T-helper 17 cell (primary cell): ENCODE measurements at regions not wholly inside any gene's neighbourhood (a gene's known extent, or its start where the extent isn't known, plus 50 kb on each side); places are given as distances from the start of the nearest gene placed in this dataset.

ENCODE experiments used
- ATAC-seq: fragments of 150-1000 bp; cut with Tn5 transposase; 2 replicates; pipeline ENCODE4 v1.10.0; 2021; ENCODE audit warnings: mild to moderate bottlenecking, moderate library complexity
- DNase-seq, 3 donors: peaks; one replicate each; pipeline versions ENCODE4 v3.0.0 to v3.0.0-alpha.2; 2020 to 2021
- H3K9me3 ChIP-seq: one replicate; pipeline ENCODE4 v1.7.0; 2013; ENCODE audit warnings: low read length, mild to moderate bottlenecking; ENCODE audit not compliant: control insufficient read depth, poor library complexity, severe bottlenecking
- H3K27ac Mint-ChIP-seq: one replicate; pipeline ENCODE4 v1.8.0; 2022; ENCODE audit warnings: mild to moderate bottlenecking, moderate library complexity, mixed read lengths
- H3K27me3 Mint-ChIP-seq: one replicate; pipeline ENCODE4 v1.8.0; 2022; ENCODE audit warnings: mixed read lengths
- H3K36me3 Mint-ChIP-seq: one replicate; pipeline ENCODE4 v1.8.0; 2022; ENCODE audit warnings: low read depth, mixed read lengths
- H3K4me1 Mint-ChIP-seq: one replicate; pipeline ENCODE4 v1.8.0; 2022; ENCODE audit warnings: mild to moderate bottlenecking, mixed read lengths
- H3K4me3 Mint-ChIP-seq: one replicate; pipeline ENCODE4 v1.8.0; 2022; ENCODE audit warnings: mild to moderate bottlenecking, moderate library complexity, mixed read lengths

DNA sequence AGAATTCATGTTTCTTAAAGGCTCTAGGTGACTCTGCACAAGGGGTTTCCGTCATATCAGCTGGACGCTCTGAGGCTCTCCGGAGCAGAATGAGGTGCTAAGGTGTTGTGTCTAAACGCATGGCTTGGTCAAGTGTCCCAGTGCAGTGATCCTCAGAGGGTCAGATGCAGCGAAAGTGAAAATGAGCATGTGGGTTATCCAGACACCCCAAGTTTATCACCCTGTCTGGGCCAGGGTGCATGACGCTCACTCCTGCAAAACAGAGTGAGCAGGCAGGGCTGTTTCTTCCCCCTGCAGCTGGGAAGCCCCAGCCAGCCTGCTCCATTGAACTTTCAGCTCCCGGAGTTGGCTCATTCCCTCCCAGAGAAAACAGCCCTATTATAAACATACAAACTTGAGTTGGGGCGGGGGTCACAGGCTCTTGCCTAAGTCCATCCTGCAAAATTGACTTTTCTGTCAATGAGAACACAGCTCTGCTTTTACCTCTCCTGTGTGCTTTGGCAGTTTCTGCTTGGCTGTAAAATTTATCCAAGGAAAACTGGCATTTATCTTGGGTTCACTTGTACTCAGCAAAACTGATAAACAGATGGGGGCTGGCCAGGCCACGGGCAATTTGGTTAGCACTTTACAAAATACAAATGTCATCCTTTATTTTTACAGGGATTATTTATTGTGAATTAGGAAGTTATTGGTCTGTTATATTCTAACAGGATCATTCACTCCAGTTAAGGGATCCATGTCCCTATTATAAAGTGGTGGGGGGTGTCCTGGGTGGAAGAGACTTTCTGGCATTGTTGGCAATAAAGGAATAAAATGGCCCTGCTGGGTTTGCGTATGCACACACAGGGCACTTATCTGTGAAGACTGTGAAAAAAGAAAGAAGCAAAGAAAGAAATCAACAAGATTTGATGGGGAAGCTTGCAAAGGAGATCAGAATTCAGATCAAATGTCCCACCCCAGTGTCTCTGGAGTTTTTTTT, 154.9 kb downstream of the FOXA2 start:
- Mint-ChIP-seq H3K4me3 (no peak overlapping the region), H3K27me3 (no peaks in the 10 kb centered on the region), H3K27ac (no peak overlapping the region), H3K4me1 (no peaks in the 10 kb centered on the region), H3K36me3 (no peaks in the 10 kb centered on the region)
- no peaks in the 10 kb centered on the region for H3K9me3 ChIP-seq
- ATAC-seq (no peak), DNase-seq (no peak)

DNA sequence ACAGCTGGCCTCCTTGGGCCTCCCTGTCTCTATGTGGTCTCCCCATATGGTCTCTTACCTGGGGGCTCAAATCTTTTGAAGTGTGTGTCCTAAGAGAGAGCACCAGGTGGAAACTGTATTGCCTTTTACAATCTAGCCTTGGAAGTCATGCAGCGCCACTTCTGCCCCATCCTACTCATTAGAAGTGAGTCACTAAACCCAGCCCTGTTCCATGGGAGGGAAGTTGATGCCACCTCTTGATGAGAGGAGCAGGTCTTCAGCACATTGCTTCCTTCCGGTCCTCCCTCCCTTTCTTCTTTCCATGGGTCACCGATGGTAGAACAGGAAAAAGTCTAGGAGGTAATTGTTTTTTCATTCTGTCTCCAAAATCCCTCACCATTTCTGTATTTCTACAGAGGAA, 156.3 kb downstream of the FOXA2 start:
- no peak for ATAC-seq
- no peaks in the 10 kb centered on the region for H3K27me3 Mint-ChIP-seq
- no peaks in the 10 kb centered on the region for H3K36me3 Mint-ChIP-seq
- H3K27ac Mint-ChIP-seq: no peak overlapping the region
- no peaks in the 10 kb centered on the region for H3K4me1 Mint-ChIP-seq
- H3K4me3 Mint-ChIP-seq: no peak overlapping the region
- DNase-seq: no peak
- H3K9me3 ChIP-seq: no peaks in the 10 kb centered on the region

GRCh38 chr20:22426772-22427171, 157.6 kb downstream of the FOXA2 start:
- H3K9me3 ChIP-seq: no peaks in the 10 kb centered on the region
- H3K36me3 Mint-ChIP-seq: no peaks in the 10 kb centered on the region
- DNase-seq (no peak), ATAC-seq (no peak)
- no peaks in the 10 kb centered on the region for H3K27me3 Mint-ChIP-seq
- no peak overlapping the region for H3K4me3 Mint-ChIP-seq
- no peak overlapping the region for H3K27ac Mint-ChIP-seq
- H3K4me1 Mint-ChIP-seq: no peaks in the 10 kb centered on the region

DNA sequence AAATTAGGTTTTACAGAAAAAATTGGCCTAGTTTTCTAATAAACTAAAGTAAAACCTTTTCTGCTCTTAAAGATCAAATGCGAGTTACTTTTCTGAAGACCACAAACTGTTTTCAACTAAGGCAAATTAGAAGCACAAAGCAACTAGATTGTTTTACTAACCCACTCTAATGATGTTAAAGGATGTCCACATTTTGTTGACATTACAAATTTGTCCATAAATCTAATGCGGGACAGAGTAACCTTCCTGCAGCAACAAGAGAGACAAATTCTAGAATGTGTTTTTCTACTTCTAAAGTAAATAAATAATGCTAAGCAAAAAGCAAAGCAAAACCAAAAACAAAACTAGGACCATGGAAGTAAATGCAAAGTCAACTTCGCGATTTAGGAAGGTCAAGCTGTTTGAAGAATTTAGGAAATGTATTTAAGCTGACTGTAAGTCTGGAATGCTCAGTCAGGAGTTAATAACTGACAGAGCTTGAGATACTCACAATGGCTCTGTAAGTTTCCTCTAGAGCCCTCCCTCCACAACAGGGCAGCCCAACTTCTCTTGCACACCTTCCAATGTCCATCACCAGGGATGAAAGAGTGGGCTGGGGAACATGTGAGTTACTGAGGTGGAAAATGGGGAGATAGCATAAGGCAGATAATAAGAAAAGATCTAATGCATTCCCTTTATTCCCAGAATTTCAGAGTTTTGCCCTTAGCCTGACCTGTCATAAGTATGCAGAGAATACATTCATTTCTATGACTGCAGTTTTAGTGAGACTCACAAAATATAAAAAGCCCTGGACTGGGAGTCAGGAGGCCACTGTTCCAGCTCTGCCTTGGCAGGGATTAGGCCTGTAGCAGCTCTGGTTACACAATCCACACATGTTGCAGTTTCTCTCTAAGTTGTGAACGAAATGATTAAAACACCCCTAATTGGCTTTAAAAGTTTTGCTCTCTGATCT, 158.8 kb downstream of the FOXA2 start:
- DNase-seq (no peak), ATAC-seq (no peak)
- no peaks in the 10 kb centered on the region for H3K36me3 Mint-ChIP-seq
- no peak overlapping the region for H3K4me3 Mint-ChIP-seq
- H3K27ac Mint-ChIP-seq: no peak overlapping the region
- H3K9me3 ChIP-seq: no peaks in the 10 kb centered on the region
- no peaks in the 10 kb centered on the region for H3K4me1 Mint-ChIP-seq
- no peaks in the 10 kb centered on the region for H3K27me3 Mint-ChIP-seq

DNA sequence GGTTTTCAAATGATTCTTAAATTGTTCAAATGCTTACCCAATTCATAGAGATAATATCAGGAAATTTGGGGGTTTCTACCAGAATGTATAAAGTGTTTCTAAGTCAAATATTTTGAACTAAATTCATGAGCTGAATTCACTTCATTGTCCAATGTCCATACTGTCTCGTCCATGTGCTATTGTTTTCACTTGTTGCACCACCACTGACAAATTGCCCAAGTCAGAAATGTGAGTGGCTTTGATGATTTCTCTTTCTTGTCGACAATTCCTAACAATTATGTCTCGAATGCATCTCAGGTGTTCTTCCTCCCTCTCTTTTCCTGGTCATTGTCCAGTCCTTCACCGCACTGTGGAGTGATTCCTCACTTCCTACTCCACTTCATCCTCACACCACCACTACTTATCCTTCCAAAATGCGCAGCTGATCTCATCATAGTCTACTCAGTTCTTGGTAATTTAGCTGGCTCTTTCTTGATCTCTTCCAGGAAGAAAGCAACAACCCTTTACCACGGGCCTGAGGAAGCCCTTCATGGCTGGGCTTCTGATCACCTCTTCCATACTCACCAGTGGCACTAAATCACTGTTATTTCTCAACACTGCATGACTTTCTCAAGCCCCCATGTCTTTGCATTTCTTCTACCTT, 161.1 kb downstream of the FOXA2 start:
- Mint-ChIP-seq H3K27me3 (no peaks in the 10 kb centered on the region), H3K4me1 (no peaks in the 10 kb centered on the region), H3K27ac (no peak overlapping the region), H3K4me3 (no peak overlapping the region), H3K36me3 (no peaks in the 10 kb centered on the region)
- ATAC-seq: no peak
- DNase-seq: no peak
- H3K9me3 ChIP-seq: no peaks in the 10 kb centered on the region

- H3K27me3 Mint-ChIP-seq: no peaks in the 10 kb centered on the region
- H3K9me3 ChIP-seq: no peaks in the 10 kb centered on the region
- DNase-seq (no peak), ATAC-seq (no peak)
- no peaks in the 10 kb centered on the region for H3K36me3 Mint-ChIP-seq
- no peaks in the 10 kb centered on the region for H3K4me1 Mint-ChIP-seq
- no peak overlapping the region for H3K4me3 Mint-ChIP-seq
- no peak overlapping the region for H3K27ac Mint-ChIP-seq
These were observed 164.2 kb downstream of the FOXA2 start for GRCh38 chr20:22420116-22420598.

- ATAC-seq (no peak), DNase-seq (no peak)
- no peak overlapping the region for H3K4me3 Mint-ChIP-seq
- no peaks in the 10 kb centered on the region for H3K27me3 Mint-ChIP-seq
- no peaks in the 10 kb centered on the region for H3K4me1 Mint-ChIP-seq
- no peak overlapping the region for H3K27ac Mint-ChIP-seq
- no peaks in the 10 kb centered on the region for H3K36me3 Mint-ChIP-seq
- H3K9me3 ChIP-seq: no peaks in the 10 kb centered on the region
These were observed 165.6 kb downstream of the FOXA2 start for GRCh38 chr20:22418738-22419137.

DNA sequence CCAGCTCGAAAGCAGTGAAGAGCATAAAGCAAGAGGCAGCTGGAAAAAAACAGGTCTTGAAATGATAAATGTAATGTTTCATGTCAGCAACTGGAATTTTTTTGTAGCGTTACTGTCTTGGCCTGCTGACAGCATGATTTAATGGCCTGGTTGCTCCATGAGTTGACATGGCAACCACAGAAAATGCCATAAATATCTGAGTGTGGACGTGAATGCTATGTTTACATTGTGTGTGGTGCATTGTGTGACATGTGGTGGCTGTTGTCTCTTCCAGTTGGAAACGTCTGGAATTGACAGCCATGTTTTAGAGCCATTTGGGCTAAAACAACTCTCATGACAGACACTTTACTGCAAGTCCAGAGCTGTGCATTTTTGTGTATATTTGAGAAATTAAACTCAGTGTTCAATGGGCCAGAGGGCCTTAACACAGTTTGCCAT, 170.0 kb downstream of the FOXA2 start:
- no peaks in the 10 kb centered on the region for H3K9me3 ChIP-seq
- no peaks in the 10 kb centered on the region for H3K4me1 Mint-ChIP-seq
- no peaks in the 10 kb centered on the region for H3K27me3 Mint-ChIP-seq
- H3K27ac Mint-ChIP-seq: no peak overlapping the region
- no peaks in the 10 kb centered on the region for H3K36me3 Mint-ChIP-seq
- ATAC-seq: no peak
- H3K4me3 Mint-ChIP-seq: no peak overlapping the region
- no peak for DNase-seq

DNA sequence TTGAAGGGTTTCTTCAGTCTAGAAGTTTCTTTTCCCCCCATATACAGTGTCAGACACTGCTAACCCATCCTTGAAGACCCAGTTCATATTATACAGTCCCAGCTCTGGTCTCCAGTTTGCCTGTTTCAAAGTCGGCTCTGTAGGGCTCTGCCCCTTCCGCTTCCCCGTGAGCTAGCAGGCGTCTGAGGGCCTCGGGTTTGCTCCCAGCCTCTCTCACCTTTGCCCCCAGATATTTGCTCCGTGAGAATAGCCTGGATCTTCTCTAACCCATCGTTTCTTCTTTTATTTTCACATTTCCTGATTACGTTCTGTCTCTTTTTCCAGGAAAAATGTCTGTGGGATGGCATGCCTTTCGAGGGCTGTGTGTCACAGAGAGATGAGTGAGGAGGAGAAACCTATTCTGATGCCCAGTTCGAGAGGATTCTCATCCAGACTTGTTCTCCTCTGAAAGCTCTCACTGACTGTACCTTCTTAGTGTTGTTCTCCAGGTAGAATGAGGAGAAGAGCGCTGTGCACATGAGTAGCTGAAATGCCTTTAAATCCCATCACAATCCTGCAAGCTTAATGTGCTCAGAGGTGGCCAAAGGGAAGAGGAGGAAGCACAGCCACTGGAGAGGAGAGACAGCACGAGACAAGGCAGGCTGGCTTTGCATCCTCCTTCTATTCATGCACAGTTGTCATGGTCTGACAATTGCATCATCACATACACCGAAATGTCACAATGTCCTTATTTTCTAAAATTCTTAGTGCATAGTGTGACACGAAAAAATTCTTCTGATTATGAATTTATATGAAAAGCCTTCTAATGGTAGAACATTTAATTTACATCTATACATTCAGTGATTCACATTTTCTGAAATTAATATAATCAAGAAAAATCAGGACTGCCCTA, 171.1 kb downstream of the FOXA2 start:
- Mint-ChIP-seq H3K27me3 (no peaks in the 10 kb centered on the region), H3K36me3 (no peaks in the 10 kb centered on the region), H3K4me3 (no peak overlapping the region), H3K4me1 (no peaks in the 10 kb centered on the region), H3K27ac (no peak overlapping the region)
- H3K9me3 ChIP-seq: no peaks in the 10 kb centered on the region
- no peak for ATAC-seq
- no peak for DNase-seq

GRCh38 chr20:22411627-22412450, 172.5 kb downstream of the FOXA2 start:
- ATAC-seq (no peak), DNase-seq (no peak)
- no peaks in the 10 kb centered on the region for H3K9me3 ChIP-seq
- no peaks in the 10 kb centered on the region for H3K27me3 Mint-ChIP-seq
- H3K36me3 Mint-ChIP-seq: no peaks in the 10 kb centered on the region
- no peak overlapping the region for H3K27ac Mint-ChIP-seq
- no peaks in the 10 kb centered on the region for H3K4me1 Mint-ChIP-seq
- no peak overlapping the region for H3K4me3 Mint-ChIP-seq

GRCh38 chr20:22411286-22411626, 173.1 kb downstream of the FOXA2 start:
- Mint-ChIP-seq H3K36me3 (no peaks in the 10 kb centered on the region), H3K4me3 (no peak overlapping the region), H3K4me1 (no peaks in the 10 kb centered on the region), H3K27me3 (no peaks in the 10 kb centered on the region), H3K27ac (no peak overlapping the region)
- ATAC-seq (no peak), DNase-seq (no peak)
- no peaks in the 10 kb centered on the region for H3K9me3 ChIP-seq
